Neural cell (in vitro differentiated cells): ENCODE measurements at regions not wholly inside any gene's neighbourhood (a gene's known extent, or its start where the extent isn't known, plus 50 kb on each side); places are given as distances from the start of the nearest gene placed in this dataset.

Experiments
- H2AFZ ChIP-seq: fragments of 200-600, 300-800 bp; sonication (generic), shearing (Covaris generic); 2 replicates; pipeline ENCODE4 v1.6.0; 2014; ENCODE audit warnings: low read depth, mild to moderate bottlenecking, antibody characterized with exemption, low read length, moderate library complexity
- H3F3A ChIP-seq: fragments of 200-600 bp; shearing (Covaris generic); 2 replicates; pipeline ENCODE4 v1.6.1; 2016; ENCODE audit warnings: mild to moderate bottlenecking, moderate library complexity, mixed read lengths, antibody characterized with exemption, low read length; ENCODE audit not compliant: insufficient read depth, poor library complexity, severe bottlenecking
- H3K27ac ChIP-seq: fragments of 200-600, 300-800 bp; sonication (generic), shearing (Covaris generic); 2 replicates; pipeline ENCODE4 v1.5.1; 2014; ENCODE audit warnings: mild to moderate bottlenecking, low read length, moderate library complexity
- H3K27me3 ChIP-seq: fragments of 300-800, 200-600 bp; sonication (generic), shearing (Covaris generic); 2 replicates; pipeline ENCODE4 v1.6.0; 2014; ENCODE audit warnings: mild to moderate bottlenecking, low read depth, low read length, moderate library complexity; ENCODE audit not compliant: insufficient read depth
- H3K36me3 ChIP-seq: fragments of 300-800, 200-600 bp; sonication (generic), shearing (Covaris generic); 2 replicates; pipeline ENCODE4 v1.5.1; 2014; ENCODE audit warnings: mild to moderate bottlenecking, antibody characterized with exemption, low read length, moderate library complexity; ENCODE audit not compliant: insufficient read depth
- H3K4me2 ChIP-seq: fragments of 300-800, 200-600 bp; sonication (generic), shearing (Covaris generic); 2 replicates; pipeline ENCODE4 v1.6.0; 2014; ENCODE audit warnings: mild to moderate bottlenecking, low read length
- H3K4me3 ChIP-seq: fragments of 300-800, 200-600 bp; sonication (generic), shearing (Covaris generic); 2 replicates; pipeline ENCODE4 v1.5.1; 2014; ENCODE audit warnings: mild to moderate bottlenecking, low read length, moderate library complexity
- H3K79me2 ChIP-seq: fragments of 200-600 bp; shearing (Covaris generic); replicated peaks from 2 replicates; pipeline ENCODE4 v1.6.0; 2014; ENCODE audit warnings: mild to moderate bottlenecking, low read length, moderate library complexity; ENCODE audit not compliant: insufficient read depth
- H3K9ac ChIP-seq: fragments of 300-800, 200-600 bp; sonication (generic), shearing (Covaris generic); 2 replicates; pipeline ENCODE4 v1.6.1; 2016; ENCODE audit warnings: mild to moderate bottlenecking, low read length, mixed read lengths
- H3K9me2 ChIP-seq: fragments of 200-600 bp; shearing (Covaris generic); 2 replicates; pipeline ENCODE4 v1.6.1; 2016; ENCODE audit warnings: mild to moderate bottlenecking, low read length, mixed read lengths; ENCODE audit not compliant: insufficient read depth
- H3K9me3 ChIP-seq: fragments of 200-600, 300-800 bp; sonication (generic), shearing (Covaris generic); 2 replicates; pipeline ENCODE4 v1.6.1; 2016; ENCODE audit warnings: mild to moderate bottlenecking, mixed run types, low read length, moderate library complexity, mixed read lengths
- H4K20me1 ChIP-seq: fragments of 200-600 bp; shearing (Covaris generic); 2 replicates; pipeline ENCODE4 v1.6.1; 2016; ENCODE audit warnings: mild to moderate bottlenecking, mixed run types; ENCODE audit not compliant: insufficient read depth
- CTCF ChIP-seq: fragments of 450-650 bp; IDR thresholded peaks from 2 replicates; pipeline ENCODE4 v1.5.1; 2014; ENCODE audit warnings: antibody characterized with exemption, mild to moderate bottlenecking, moderate library complexity; ENCODE audit not compliant: poor library complexity, severe bottlenecking
- EP300 ChIP-seq: fragments of 450-650 bp; conservative IDR thresholded peaks from 2 replicates; pipeline ENCODE4 v1.6.1; 2014; ENCODE audit warnings: antibody characterized with exemption, mild to moderate bottlenecking, moderate library complexity; ENCODE audit not compliant: poor library complexity, severe bottlenecking
- EZH2 ChIP-seq: fragments of 200-600, 300-800 bp; shearing (Covaris generic), sonication (generic); IDR thresholded peaks from 2 replicates; pipeline ENCODE4 v1.6.1; 2014; ENCODE audit warnings: antibody characterized with exemption, low read length, borderline replicate concordance, mild to moderate bottlenecking; ENCODE audit not compliant: insufficient read depth, poor library complexity, severe bottlenecking
- MXI1 ChIP-seq: fragments of 450-650 bp; conservative IDR thresholded peaks from 2 replicates; pipeline ENCODE4 v1.6.1; 2014; ENCODE audit warnings: antibody characterized with exemption, mild to moderate bottlenecking; ENCODE audit not compliant: poor library complexity, severe bottlenecking
- POLR2AphosphoS5 ChIP-seq: IDR thresholded peaks from 2 replicates; pipeline ENCODE4 v1.6.1; 2012
- RAD21 ChIP-seq: fragments of 450-650 bp; conservative IDR thresholded peaks from 2 replicates; pipeline ENCODE4 v1.6.1; 2014; ENCODE audit warnings: antibody characterized with exemption, mild to moderate bottlenecking, moderate library complexity
- REST ChIP-seq: IDR thresholded peaks from 2 replicates; pipeline ENCODE4 v1.6.1; 2012; ENCODE audit warnings: borderline replicate concordance
- SMC3 ChIP-seq: fragments of 450-650 bp; conservative IDR thresholded peaks from 2 replicates; pipeline ENCODE4 v1.6.1; 2014; ENCODE audit warnings: antibody characterized with exemption, mild to moderate bottlenecking, moderate library complexity; ENCODE audit not compliant: poor library complexity
- TAF1 ChIP-seq: IDR thresholded peaks from 2 replicates; pipeline ENCODE4 v1.6.1; 2012; ENCODE audit warnings: low read depth

- Histone ChIP-seq H2AFZ (no peak overlapping the region), H3K36me3 (no peaks in the 10 kb centered on the region), H3K4me2 (no peak overlapping the region), H3K9me3 (no peaks in the 10 kb centered on the region), H3K27me3 (no peaks in the 10 kb centered on the region), H3K4me3 (no peak overlapping the region), H4K20me1 (no peaks in the 10 kb centered on the region), H3F3A (no peaks in the 10 kb centered on the region), H3K9me2 (no peaks in the 10 kb centered on the region), H3K79me2 (no peaks in the 10 kb centered on the region), H3K9ac (no peak overlapping the region), H3K27ac (no peak overlapping the region)
- no peak for TF ChIP-seq MXI1
- TF ChIP-seq POLR2AphosphoS5, result no peak
- TF ChIP-seq REST, result no peak
- TF ChIP-seq RAD21, result no peak
- TF ChIP-seq EZH2, result no peak
- TF ChIP-seq SMC3, result no peak
- no peak for TF ChIP-seq EP300
- no peak for TF ChIP-seq TAF1
- no peak for TF ChIP-seq CTCF
Observed at GRCh38 chr5:104237586-104237985, 675.0 kb upstream of the NUDT12 start.

GRCh38 chr5:104223885-104224773, 661.5 kb upstream of the NUDT12 start:
- TF ChIP-seq TAF1, result no peak
- no peak for TF ChIP-seq CTCF
- TF ChIP-seq EP300, result no peak
- no peak for TF ChIP-seq EZH2
- TF ChIP-seq SMC3, result no peak
- no peak for TF ChIP-seq RAD21
- TF ChIP-seq MXI1, result no peak
- no peak for TF ChIP-seq REST
- TF ChIP-seq POLR2AphosphoS5, result no peak
- Histone ChIP-seq H3K27ac (no peak overlapping the region), H3K36me3 (no peaks in the 10 kb centered on the region), H2AFZ (no peak overlapping the region), H3K9me2 (no peaks in the 10 kb centered on the region), H3K4me3 (no peak overlapping the region), H3F3A (no peaks in the 10 kb centered on the region), H4K20me1 (no peaks in the 10 kb centered on the region), H3K79me2 (no peaks in the 10 kb centered on the region), H3K9me3 (no peaks in the 10 kb centered on the region), H3K4me2 (no peak overlapping the region), H3K27me3 (no peaks in the 10 kb centered on the region), H3K9ac (no peak overlapping the region)
